HG02571 (cell line): ENCODE measurements at regions not wholly inside any gene's neighbourhood (a gene's known extent, or its start where the extent isn't known, plus 50 kb on each side); places are given as distances from the start of the nearest gene placed in this dataset.

Experiments
- ATAC-seq: cut with Tn5 transposase; IDR thresholded peaks from one replicate; pipeline ENCODE4 v1.9.1; 2021; ENCODE audit warnings: mild to moderate bottlenecking, moderate library complexity; ENCODE audit not compliant: unreplicated experiment

DNA sequence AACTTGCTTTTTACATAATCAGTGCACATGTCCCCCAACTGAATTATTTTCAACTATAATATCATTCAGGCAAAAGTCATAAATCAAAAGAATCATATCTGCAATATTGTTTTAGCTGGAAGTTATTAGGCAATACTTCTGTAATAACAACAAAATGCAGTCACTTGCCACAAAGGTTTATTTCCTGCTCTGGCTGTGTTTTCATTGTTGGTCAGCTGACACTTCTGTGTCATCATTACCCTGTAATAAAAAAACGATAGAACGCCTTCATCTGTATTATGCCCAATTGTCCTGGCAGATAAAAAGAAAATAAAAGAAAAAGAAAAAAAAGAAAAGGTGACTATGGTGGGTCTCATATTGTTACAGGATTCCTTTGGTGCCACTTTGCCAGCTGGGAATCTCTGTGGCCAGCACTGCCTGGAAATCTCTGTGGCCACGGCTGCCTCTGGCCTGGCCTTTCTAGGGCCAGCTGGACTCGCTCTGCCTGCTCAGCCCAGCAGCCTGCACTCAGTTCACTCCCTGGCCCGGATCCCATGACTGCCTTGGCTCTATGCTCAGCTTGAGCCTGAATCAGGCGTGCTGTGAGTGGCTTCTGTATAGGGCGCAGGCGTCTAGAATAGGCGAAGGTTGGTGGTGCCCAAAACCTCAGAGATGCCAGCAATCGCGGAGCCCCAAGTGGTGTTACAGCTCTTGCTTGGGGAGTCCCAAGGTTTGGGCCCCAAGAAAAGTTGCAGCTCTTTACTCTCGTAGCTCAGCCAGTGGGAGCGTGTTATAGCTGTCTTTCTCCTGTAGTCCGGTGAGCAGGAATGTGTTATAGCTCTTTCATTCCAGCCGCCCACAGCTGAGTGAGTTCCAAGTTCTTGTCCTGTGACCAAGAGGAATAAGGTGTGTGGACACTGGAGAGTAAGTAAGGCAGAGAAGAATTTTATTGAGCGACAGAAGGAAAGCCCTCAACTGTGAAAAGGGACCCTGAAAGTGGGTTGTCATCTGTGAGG, 1227.1 kb downstream of the SLITRK1 start:
- ATAC-seq = no peak

DNA sequence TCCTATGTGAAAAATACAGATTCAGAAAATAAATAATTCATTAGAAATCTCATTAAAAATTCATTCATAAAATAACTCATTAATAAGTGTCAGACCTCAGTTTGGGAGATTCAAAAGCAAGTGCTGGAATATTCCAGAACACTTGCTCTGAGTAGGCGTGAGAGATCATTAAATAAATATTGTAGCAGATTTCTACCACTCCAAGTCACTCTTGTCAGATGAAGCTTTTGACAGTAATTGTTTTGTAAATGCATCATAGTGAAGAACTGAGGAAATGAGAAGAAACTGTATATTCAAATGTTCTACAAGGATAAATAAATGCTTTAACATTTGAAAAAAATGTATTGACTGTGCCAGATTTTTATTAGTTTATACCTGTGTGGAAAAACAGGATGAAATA, 1228.1 kb downstream of the SLITRK1 start:
- ATAC-seq = no peak

- no peak for ATAC-seq
These were observed 1234.7 kb downstream of the SLITRK1 start for GRCh38 chr13:82647540-82647939.

DNA sequence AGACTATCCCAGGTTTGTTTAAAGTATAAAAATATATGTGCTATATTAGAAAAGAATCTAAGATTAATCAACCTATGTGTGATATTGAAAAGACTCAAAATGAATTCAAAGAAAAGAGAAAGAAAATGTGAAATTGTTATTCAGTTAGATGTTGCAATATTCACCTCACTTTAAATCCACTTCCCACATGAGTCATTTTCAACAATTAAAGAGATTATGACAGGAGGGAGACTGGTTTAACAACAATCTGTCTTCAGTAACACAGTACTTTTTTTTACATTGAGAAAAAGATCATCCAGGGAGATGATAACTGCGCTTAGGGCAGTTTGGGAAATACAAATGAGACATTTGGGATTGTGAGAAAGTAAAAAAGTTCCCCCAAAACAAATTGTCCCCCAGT, 1246.2 kb downstream of the SLITRK1 start:
- ATAC-seq = no peak

DNA sequence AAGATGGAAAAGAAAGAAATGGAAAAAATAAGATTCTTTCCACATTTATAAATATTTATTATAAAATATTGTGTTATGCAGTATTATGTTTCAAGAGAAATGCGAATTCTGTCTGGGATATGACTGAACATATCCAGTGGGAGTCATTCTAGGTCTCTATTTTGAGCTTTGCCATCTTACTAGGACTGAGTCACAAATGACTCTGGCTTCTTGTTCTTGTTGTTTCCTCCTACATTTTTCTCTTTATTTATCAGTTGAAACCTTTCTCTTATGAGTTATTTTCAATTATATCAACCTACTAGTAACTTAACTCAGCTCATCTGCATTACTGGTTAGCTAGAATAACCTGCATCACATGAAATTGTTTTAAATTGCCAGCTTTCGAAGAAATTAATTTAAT, 1247.3 kb downstream of the SLITRK1 start:
- ATAC-seq = no peak

DNA sequence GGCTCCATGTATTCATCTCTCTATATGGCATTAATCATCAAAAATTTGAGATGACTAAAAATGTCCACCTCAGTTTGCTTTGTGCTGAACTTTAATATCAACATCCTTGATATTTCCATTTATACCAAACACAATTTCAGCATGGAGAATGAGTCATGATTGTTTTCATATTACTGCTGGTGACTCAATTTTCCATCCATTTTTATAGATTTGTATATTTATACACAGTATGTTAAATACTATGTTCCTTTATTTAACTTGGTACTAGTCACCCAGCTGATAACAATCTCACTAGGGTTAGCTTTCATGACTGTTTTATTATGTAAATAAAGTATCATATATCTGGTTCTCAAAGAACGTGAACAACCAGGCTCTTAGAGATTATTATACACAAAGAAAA, 1255.1 kb downstream of the SLITRK1 start:
- no peak for ATAC-seq

DNA sequence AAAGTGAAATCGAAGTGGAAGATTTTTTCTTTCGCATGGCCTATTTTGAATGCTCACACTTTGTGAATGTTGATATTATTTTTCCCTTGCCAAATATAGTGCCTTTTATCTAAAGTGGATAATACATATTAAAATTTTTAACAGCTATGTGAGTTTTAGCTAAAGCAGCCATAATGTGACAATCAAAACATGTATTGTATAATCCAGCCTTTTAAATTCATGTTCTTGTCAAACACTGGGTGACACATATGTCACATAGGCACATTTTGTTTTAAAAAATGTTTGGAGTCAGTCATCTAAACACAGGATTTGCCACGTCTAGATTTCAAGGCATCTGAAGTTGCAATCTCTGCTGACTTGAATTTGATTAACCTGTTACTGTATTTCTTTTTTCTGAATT, 1256.6 kb downstream of the SLITRK1 start:
- no peak for ATAC-seq

DNA sequence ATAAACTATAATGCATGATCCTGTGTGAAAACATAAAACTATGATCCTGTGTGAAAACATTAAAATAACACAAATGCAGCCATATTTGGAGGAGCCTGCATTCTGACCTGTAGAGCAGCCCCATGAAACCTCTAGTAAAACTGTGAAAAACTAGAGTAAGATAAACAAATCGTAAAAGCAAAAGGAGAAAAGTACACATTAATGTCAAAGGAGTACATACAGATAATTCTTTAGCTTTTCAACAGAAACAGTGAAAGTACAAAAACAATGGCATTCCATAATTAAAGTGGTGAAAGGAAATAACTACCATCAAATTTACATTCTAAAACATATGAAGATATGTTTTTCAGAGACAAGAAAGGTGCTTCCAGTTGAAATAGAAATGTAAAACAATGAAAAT, 1267.2 kb downstream of the SLITRK1 start:
- ATAC-seq = no peak

- no peak for ATAC-seq
These were observed 1268.2 kb downstream of the SLITRK1 start for GRCh38 chr13:82614086-82614485.

GRCh38 chr13:82606008-82606407, 1276.3 kb downstream of the SLITRK1 start:
- no peak for ATAC-seq

- ATAC-seq = no peak
These were observed 1284.5 kb downstream of the SLITRK1 start for GRCh38 chr13:82597747-82598146.

- no peak for ATAC-seq
These were observed 1289.0 kb downstream of the SLITRK1 start for GRCh38 chr13:82593239-82593638.

DNA sequence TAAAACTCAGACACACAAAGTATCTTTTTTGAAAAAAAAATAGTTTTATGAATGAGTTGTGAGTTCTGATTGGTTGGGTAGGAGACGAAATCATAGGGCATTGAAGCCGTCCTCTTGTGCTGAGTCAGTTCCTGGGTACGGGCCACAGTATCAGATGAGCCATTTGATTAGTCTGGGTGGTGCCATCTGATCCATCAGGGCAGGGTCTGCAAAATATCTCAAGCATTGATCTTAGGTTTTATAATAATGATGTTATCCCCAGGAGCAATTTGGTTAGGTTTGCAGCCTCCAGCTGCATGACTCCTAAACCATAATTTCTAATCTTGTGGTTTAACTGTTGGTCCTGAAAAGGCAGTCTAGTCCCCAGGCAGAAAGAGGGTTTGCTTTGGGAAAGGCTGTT, 1310.6 kb downstream of the SLITRK1 start:
- no peak for ATAC-seq

GRCh38 chr13:82569581-82569980, 1312.7 kb downstream of the SLITRK1 start:
- ATAC-seq = no peak

- ATAC-seq = no peak
These were observed 1315.4 kb downstream of the SLITRK1 start for GRCh38 chr13:82566864-82567263.

DNA sequence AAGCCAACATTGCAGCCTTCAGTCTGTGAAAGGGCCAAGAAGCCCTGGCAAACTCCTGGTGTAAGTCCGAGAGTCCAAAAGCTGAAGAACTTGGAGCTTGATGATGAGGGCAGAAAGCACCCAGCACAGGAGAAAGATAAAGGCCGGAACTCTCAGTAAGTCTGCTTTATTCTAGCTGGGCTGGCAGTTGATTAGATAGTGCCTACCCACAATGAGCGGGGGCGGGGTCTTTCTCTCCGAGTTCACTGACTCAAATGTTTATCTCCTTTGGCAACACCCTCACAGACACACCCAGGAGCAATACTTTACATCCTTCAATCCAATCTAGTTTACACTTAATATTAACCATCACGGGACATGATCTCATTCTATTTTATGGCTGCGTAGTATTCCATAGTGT, 1317.1 kb downstream of the SLITRK1 start:
- no peak for ATAC-seq

DNA sequence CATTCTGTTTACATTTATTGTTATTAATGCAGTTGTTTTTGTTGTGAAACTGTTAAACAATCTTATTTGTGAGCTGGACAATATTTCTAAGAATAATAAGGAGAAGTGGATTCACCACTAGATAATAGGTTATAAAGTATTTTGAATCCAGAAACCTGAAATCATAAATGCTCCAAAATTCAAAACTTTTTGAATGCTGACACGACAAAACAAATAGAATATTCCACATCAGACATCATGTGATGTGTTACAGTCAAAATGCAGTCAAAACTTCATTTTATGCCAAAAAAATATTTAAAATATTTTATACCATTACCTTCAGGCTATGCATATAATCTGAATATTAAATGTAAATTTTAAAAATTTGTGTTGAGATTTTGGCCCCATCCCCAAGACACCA, 1321.4 kb downstream of the SLITRK1 start:
- no peak for ATAC-seq

- ATAC-seq = no peak
These were observed 1359.4 kb downstream of the SLITRK1 start for GRCh38 chr13:82522872-82523271.

DNA sequence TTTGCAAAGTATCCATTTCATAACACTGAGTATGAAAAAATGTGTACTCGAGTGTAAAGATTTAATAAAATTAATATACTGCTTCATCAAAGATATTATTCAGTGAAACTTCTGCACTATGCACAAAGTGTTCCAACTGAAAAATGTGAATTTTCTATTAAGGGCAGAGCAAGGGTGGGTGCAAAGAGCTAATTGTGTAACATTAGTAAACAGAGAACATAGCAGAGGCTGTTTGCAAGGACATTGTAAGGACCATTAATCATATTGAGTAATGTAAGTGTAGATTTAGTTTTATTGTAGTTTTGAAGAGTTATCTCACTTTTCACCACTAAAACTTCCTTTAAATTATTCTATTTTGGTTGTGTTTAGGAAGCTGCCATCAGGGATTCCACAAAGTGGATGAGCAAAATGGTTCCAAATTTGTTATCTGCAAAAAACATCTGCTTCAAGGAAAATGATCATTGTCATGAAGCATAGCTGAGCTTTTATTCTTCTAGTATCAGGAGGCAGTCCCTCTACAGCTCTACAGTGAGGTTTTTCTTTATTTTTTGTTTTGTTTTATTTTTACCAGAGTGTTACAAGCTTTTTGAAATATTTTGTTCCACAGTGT, 1375.4 kb downstream of the SLITRK1 start:
- ATAC-seq = no peak

DNA sequence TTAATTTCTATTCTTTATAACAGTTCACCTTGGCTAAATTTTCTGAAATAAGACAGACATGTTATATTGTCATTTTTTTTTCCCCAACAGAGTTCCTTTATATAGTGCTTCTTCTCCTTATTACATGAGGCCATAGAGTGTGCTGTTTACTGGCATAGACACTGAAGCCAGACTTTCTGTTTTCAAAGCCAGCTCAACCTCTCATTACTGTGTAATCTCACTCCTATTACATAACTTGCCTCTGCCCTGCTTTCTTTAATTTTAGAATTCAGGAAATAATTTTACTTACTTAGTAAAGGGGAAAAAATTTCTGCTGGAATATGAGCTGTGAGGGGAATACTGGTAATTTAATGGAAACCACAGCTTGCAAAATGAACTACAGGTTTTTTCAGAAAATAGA, 1380.4 kb downstream of the SLITRK1 start:
- ATAC-seq = no peak

DNA sequence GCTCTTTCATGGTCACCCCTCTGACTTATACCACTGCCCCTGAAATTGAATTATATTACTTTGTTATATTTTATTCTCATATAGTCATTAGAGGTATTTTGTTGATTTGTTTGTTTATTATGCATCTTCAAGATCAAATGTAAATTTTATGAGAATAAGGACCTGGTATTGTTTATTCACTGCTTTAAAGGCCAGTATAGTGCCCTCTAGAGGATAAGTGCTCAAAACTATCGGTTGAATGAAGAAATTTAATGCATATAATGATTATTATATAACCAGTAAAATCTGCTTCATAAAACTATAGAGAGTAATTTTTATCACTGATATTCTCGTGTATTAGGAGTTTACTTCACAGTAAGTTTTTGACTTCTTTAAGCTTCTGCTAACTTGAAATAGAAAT, 1401.9 kb downstream of the SLITRK1 start:
- ATAC-seq = no peak

GRCh38 chr13:82477436-82477835, 1404.8 kb downstream of the SLITRK1 start:
- ATAC-seq = no peak
